B cell (primary cell): ENCODE measurements at regions not wholly inside any gene's neighbourhood (a gene's known extent, or its start where the extent isn't known, plus 50 kb on each side); places are given as distances from the start of the nearest gene placed in this dataset.

Experiments
- ATAC-seq: fragments of 200-7000 bp; cut with Tn5 transposase; one replicate; pipeline ENCODE4 v1.10.0; 2021; ENCODE audit warnings: low read depth, mild to moderate bottlenecking, moderate number of reproducible peaks, moderate library complexity
- CTCF ChIA-PET: fragments of 350-600 bp; sonication (Branson Sonifier 250); formaldehyde crosslinking; loops from one replicate; lab custom pipeline; 2021; ENCODE audit warnings: antibody characterized with exemption, inconsistent platforms; lab: Charles Lee
- POLR2A ChIA-PET: fragments of 350-600 bp; sonication (Branson Sonifier 250); formaldehyde crosslinking; loops from one replicate; lab custom pipeline; 2021; ENCODE audit warnings: antibody characterized with exemption; lab: Charles Lee
- DNase-seq: peaks from one replicate; pipeline ENCODE4 v3.0.0; 2013
- H2AFZ ChIP-seq: 2 replicates; pipeline ENCODE4 v1.6.1; 2012; ENCODE audit warnings: mild to moderate bottlenecking, low read depth, low read length; ENCODE audit not compliant: insufficient read depth, poor library complexity, severe bottlenecking
- H3K27ac ChIP-seq, 2 donors: 1 replicate in 1 of 2; 2 replicates in 1 of 2; pipeline ENCODE4 v1.5.1; 2012 to 2013; ENCODE audit warnings: low read length in 2 of 2, mild to moderate bottlenecking in 2 of 2, moderate library complexity in 1 of 2
- H3K27me3 ChIP-seq, 4 experiments: fragments of 200-600 bp in 1 of 4; sonication (generic) in 1 of 4; replicated peaks in 1 of 4; 1 replicate in 2 of 4; 2 replicates in 2 of 4; pipeline versions ENCODE4 v1.6.1 to v1.7.0; 2013 to 2016; ENCODE audit warnings: low read length in 3 of 4, mild to moderate bottlenecking in 2 of 4, mixed read lengths in 1 of 4, moderate library complexity in 1 of 4; ENCODE audit not compliant: insufficient read depth in 4 of 4, control insufficient read depth in 3 of 4; ENCODE audit errors: control extremely low read depth in 1 of 4
- H3K36me3 ChIP-seq, 2 experiments: replicated peaks in 1 of 2; 1 replicate in 1 of 2; 2 replicates in 1 of 2; pipeline versions ENCODE4 v1.6.1 to v1.7.1; 2013; ENCODE audit warnings: low read length in 1 of 2; ENCODE audit not compliant: insufficient read depth in 2 of 2, control insufficient read depth in 1 of 2; ENCODE audit errors: control extremely low read depth in 1 of 2, extremely low read depth in 1 of 2
- H3K4me1 ChIP-seq, 2 donors: fragments of 200-600 bp in 1 of 2; sonication (generic) in 1 of 2; 1 replicate in 1 of 2; 2 replicates in 1 of 2; pipeline versions ENCODE4 v1.5.1 to v1.6.1; 2013 to 2017; ENCODE audit warnings: low read length in 2 of 2; ENCODE audit not compliant: control insufficient read depth in 2 of 2, insufficient read depth in 2 of 2
- H3K4me2 ChIP-seq: replicated peaks from 2 replicates; pipeline ENCODE3; 2012; ENCODE audit warnings: mild to moderate bottlenecking, low read depth, low read length; ENCODE audit not compliant: poor library complexity, severe bottlenecking
- H3K4me3 ChIP-seq, 5 experiments: fragments of 200-600 bp in 1 of 5; sonication (generic) in 1 of 5; 1 replicate in 3 of 5; 2 replicates in 2 of 5; pipeline versions ENCODE4 v1.5.1 to v1.7.0; 2011 to 2016; ENCODE audit warnings: low read length in 4 of 5, mild to moderate bottlenecking in 4 of 5, low read depth in 2 of 5, control low read depth in 1 of 5, moderate library complexity in 1 of 5; ENCODE audit not compliant: insufficient read depth in 1 of 5; ENCODE audit errors: control extremely low read depth in 1 of 5, extremely low read depth in 1 of 5
- H3K79me2 ChIP-seq: fragments of 200-600 bp; sonication (generic); one replicate; pipeline ENCODE4 v1.6.0; 2016; ENCODE audit warnings: low read length; ENCODE audit not compliant: control insufficient read depth, insufficient read depth
- H3K9ac ChIP-seq: fragments of 200-600 bp; sonication (generic); 2 replicates; pipeline ENCODE4 v1.6.1; 2017; ENCODE audit warnings: mild to moderate bottlenecking, low read length, moderate library complexity
- H3K9me3 ChIP-seq, 3 donors: one replicate each; pipeline versions ENCODE4 v1.6.1 to v1.7.1; 2013; ENCODE audit warnings: low read length in 2 of 3; ENCODE audit not compliant: control insufficient read depth in 2 of 3, insufficient read depth in 1 of 3; ENCODE audit errors: control extremely low read depth in 1 of 3
- H4K20me1 ChIP-seq: 2 replicates; pipeline ENCODE4 v1.6.0; 2012; ENCODE audit warnings: mild to moderate bottlenecking, low read length; ENCODE audit not compliant: insufficient read depth, control insufficient read depth, poor library complexity, severe bottlenecking
- H3K27ac Mint-ChIP-seq: one replicate; pipeline ENCODE4 v1.8.0; 2021; ENCODE audit warnings: mixed read lengths
- H3K27me3 Mint-ChIP-seq: one replicate; pipeline ENCODE4 v1.8.0; 2021; ENCODE audit warnings: mixed read lengths
- H3K4me1 Mint-ChIP-seq: one replicate; pipeline ENCODE4 v1.8.0; 2021; ENCODE audit warnings: mixed read lengths
- H3K4me3 Mint-ChIP-seq: one replicate; pipeline ENCODE4 v1.8.0; 2021; ENCODE audit warnings: mixed read lengths
- H3K9me3 Mint-ChIP-seq: one replicate; pipeline ENCODE4 v1.8.0; 2022; ENCODE audit warnings: mixed read lengths; ENCODE audit not compliant: insufficient read depth
- CTCF ChIP-seq: fragments of 200-600 bp; IDR thresholded peaks from one replicate; pipeline ENCODE4 v1.8.0; 2022; ENCODE audit warnings: antibody characterized with exemption, mild to moderate bottlenecking
- EZH2 ChIP-seq: IDR thresholded peaks from 2 replicates; pipeline ENCODE4 v1.6.1; 2012; ENCODE audit warnings: borderline replicate concordance, low read depth, mild to moderate bottlenecking, moderate library complexity, low read length; ENCODE audit not compliant: insufficient read depth, poor library complexity, severe bottlenecking
- WGBS: methylation state at CpG from one replicate; pipeline ENCODE4 v1.1.5; 2013; ENCODE audit warnings: missing lambda C conversion rate; ENCODE audit not compliant: insufficient coverage; 5-methylcytosine and 5-hydroxymethylcytosine counted together
- intact Hi-C: fragments of 100-400 bp; cut with micrococcal nuclease; formaldehyde crosslinking; loops from one replicate; pipeline ENCODE4 v1.10.0; 2022

GRCh38 chr5:56369361-56369811, 136.3 kb upstream of the ANKRD55 start:
- Histone ChIP-seq H4K20me1 (no peaks in the 10 kb centered on the region), H3K4me1 (no peaks in the 10 kb centered on the region), H3K36me3 (no peaks in the 10 kb centered on the region), H3K4me2 (no peak overlapping the region), H3K27ac (no peak overlapping the region), H3K79me2 (no peaks in the 10 kb centered on the region), H3K9ac (no peak overlapping the region), H2AFZ (no peak overlapping the region), H3K4me3 (no peak overlapping the region), H3K9me3 (peaks cover 0 to 3% (median 0%) of the 10 kb centered on the region in 3 donors), H3K27me3 (no peaks in the 10 kb centered on the region)
- DNase-seq (no peak), ATAC-seq (no peak)
- Mint-ChIP-seq H3K4me1 (no peaks in the 10 kb centered on the region), H3K4me3 (no peak overlapping the region), H3K27ac (no peak overlapping the region), H3K9me3 (no peaks in the 10 kb centered on the region), H3K27me3 (no peaks in the 10 kb centered on the region)
- CTCF ChIA-PET, result interaction anchor here (2.2 kb wide), 1 partner anchor 8 kb away, joined by 8 read pairs; no protein-coding TSS in a partner anchor
- TF ChIP-seq EZH2 (no peak), CTCF (no peak)
- POLR2A ChIA-PET, result no interaction called here
- intact Hi-C loops, result no loop called here
- 100% methylated on average over 2 of the region's 3 CpGs for WGBS

- TF ChIP-seq CTCF (no peak), EZH2 (no peak)
- H3K27me3 ChIP-seq, result no peaks in the 10 kb centered on the region
- ChIA-PET POLR2A (no interaction called here), CTCF (no interaction called here)
- H3K79me2 ChIP-seq, result no peaks in the 10 kb centered on the region
- H3K9me3 ChIP-seq, result peaks cover 0 to 3% (median 0%) of the 10 kb centered on the region in 3 donors
- WGBS, result 94% methylated on average over 2 of the region's 2 CpGs
- DNase-seq (no peak), ATAC-seq (no peak)
- H3K4me2 ChIP-seq, result no peak overlapping the region
- intact Hi-C loops, result no loop called here
- H3K9me3 Mint-ChIP-seq, result no peaks in the 10 kb centered on the region
- no peaks in the 10 kb centered on the region for H3K27me3 Mint-ChIP-seq
- no peaks in the 10 kb centered on the region for H3K36me3 ChIP-seq
- H3K9ac ChIP-seq, result no peak overlapping the region
- no peak overlapping the region for H3K4me3 ChIP-seq
- no peak overlapping the region for H3K27ac Mint-ChIP-seq
- no peaks in the 10 kb centered on the region for H3K4me1 Mint-ChIP-seq
- no peak overlapping the region for H3K4me3 Mint-ChIP-seq
- H2AFZ ChIP-seq, result no peak overlapping the region
- H3K4me1 ChIP-seq, result no peaks in the 10 kb centered on the region
- H4K20me1 ChIP-seq, result no peaks in the 10 kb centered on the region
- H3K27ac ChIP-seq, result no peak overlapping the region
These were observed 134.6 kb upstream of the ANKRD55 start for GRCh38 chr5:56367748-56368147.
